ENCODE measurements at regions not wholly inside any gene's neighbourhood (a gene's known extent, or its start where the extent isn't known, plus 50 kb on each side); places are given as distances from the start of the nearest gene placed in this dataset.

DNA sequence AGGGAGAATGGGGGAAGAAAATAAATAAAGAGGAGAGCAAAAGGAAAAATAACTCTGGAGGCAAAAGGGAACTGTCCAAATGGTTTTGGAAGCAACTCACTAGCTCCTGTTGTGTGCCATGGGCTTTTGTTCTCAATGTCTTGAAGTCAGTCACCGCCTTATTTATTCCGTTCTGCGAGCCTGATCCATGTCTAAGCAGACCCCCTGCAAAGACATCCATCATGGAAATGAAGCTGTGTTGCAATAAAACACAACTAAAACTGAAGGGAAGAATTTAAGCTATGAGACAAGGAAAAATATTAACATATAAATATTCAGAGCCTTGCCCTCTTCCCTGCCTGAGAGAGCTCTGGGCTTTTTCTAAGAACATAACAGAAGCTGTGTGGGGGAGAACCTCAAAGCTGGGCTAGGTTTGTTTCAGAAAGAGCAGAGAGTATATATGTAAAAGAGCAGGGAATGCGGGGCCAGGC, 373.2 kb upstream of the CNR1 start:
- Histone ChIP-seq H3K4me3 (ENCODE audit: insufficient read depth, low read length, poor library complexity, severe bottlenecking) (no peak overlapping the region), H3K9ac (ENCODE audit: low read length) (no peak overlapping the region), H3K36me3 (ENCODE audit: low read length) (no peaks in the 10 kb centered on the region), H3K4me2 (ENCODE audit: low read depth, low read length, poor library complexity, severe bottlenecking) (no peak overlapping the region), H3K27ac (ENCODE audit: low read depth, low read length) (no peak overlapping the region), H4K20me1 (ENCODE audit: low read depth, low read length) (no peaks in the 10 kb centered on the region), H2AFZ (ENCODE audit: low read depth, low read length, severe bottlenecking) (no peak overlapping the region), H3K9me2 (replicated peaks; ENCODE audit: insufficient read depth, low read length) (no peaks in the 10 kb centered on the region), H3K9me3 (ENCODE audit: insufficient read depth, low read length) (no peaks in the 10 kb centered on the region), H3F3A (ENCODE audit: insufficient read depth) (no peaks in the 10 kb centered on the region), H3K79me2 (ENCODE audit: insufficient read depth, low read length) (no peaks in the 10 kb centered on the region), H3K27me3 (ENCODE audit: low read length) (no peaks in the 10 kb centered on the region)
- no peak for TF ChIP-seq EZH2phosphoT487 (conservative IDR thresholded peaks at IDR 0.05; ENCODE audit: low read length)
- TF ChIP-seq, protein P1, sequence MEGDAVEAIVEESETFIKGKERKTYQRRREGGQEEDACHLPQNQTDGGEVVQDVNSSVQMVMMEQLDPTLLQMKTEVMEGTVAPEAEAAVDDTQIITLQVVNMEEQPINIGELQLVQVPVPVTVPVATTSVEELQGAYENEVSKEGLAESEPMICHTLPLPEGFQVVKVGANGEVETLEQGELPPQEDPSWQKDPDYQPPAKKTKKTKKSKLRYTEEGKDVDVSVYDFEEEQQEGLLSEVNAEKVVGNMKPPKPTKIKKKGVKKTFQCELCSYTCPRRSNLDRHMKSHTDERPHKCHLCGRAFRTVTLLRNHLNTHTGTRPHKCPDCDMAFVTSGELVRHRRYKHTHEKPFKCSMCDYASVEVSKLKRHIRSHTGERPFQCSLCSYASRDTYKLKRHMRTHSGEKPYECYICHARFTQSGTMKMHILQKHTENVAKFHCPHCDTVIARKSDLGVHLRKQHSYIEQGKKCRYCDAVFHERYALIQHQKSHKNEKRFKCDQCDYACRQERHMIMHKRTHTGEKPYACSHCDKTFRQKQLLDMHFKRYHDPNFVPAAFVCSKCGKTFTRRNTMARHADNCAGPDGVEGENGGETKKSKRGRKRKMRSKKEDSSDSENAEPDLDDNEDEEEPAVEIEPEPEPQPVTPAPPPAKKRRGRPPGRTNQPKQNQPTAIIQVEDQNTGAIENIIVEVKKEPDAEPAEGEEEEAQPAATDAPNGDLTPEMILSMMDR (IDR thresholded peaks at IDR 0.05; ENCODE audit: insufficient read depth, low read length, poor library complexity, severe bottlenecking), result no peak

DNA sequence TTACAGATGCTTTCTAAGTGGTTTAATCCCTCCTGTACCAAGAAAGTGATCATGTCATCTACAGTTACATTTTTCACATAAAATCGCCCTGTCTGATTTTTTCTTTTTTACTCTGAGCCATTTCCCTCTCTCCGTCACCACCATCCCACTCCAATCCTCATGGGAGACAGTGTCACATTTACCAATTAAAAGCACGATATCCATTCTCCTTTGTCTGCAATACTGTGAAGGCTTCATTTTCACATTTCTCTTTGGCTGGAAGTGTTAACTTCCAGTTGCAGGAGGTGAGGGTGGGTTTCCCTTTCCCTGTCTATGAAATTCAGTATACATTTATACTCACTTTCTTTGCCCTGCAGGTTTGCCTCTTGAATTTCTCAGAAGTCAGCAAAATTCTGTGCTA, 372.7 kb upstream of the CNR1 start:
- no peaks in the 10 kb centered on the region for H4K20me1 ChIP-seq (ENCODE audit: low read depth, low read length)
- no peaks in the 10 kb centered on the region for H3K9me3 ChIP-seq (ENCODE audit: insufficient read depth, low read length)
- H3F3A ChIP-seq (ENCODE audit: insufficient read depth), result no peaks in the 10 kb centered on the region
- H3K4me2 ChIP-seq (ENCODE audit: low read depth, low read length, poor library complexity, severe bottlenecking), result no peak overlapping the region
- no peaks in the 10 kb centered on the region for H3K9me2 ChIP-seq (replicated peaks; ENCODE audit: insufficient read depth, low read length)
- H3K9ac ChIP-seq (ENCODE audit: low read length), result no peak overlapping the region
- H3K79me2 ChIP-seq (ENCODE audit: insufficient read depth, low read length), result no peaks in the 10 kb centered on the region
- H3K4me3 ChIP-seq (ENCODE audit: insufficient read depth, low read length, poor library complexity, severe bottlenecking), result no peak overlapping the region
- H2AFZ ChIP-seq (ENCODE audit: low read depth, low read length, severe bottlenecking), result no peak overlapping the region
- H3K27ac ChIP-seq (ENCODE audit: low read depth, low read length), result no peak overlapping the region
- H3K36me3 ChIP-seq (ENCODE audit: low read length), result no peaks in the 10 kb centered on the region
- H3K27me3 ChIP-seq (ENCODE audit: low read length), result no peaks in the 10 kb centered on the region
- TF ChIP-seq, protein P1 (IDR thresholded peaks at IDR 0.05; ENCODE audit: insufficient read depth, low read length, poor library complexity, severe bottlenecking), result no peak
- TF ChIP-seq EZH2phosphoT487 (conservative IDR thresholded peaks at IDR 0.05; ENCODE audit: low read length), result no peak

DNA sequence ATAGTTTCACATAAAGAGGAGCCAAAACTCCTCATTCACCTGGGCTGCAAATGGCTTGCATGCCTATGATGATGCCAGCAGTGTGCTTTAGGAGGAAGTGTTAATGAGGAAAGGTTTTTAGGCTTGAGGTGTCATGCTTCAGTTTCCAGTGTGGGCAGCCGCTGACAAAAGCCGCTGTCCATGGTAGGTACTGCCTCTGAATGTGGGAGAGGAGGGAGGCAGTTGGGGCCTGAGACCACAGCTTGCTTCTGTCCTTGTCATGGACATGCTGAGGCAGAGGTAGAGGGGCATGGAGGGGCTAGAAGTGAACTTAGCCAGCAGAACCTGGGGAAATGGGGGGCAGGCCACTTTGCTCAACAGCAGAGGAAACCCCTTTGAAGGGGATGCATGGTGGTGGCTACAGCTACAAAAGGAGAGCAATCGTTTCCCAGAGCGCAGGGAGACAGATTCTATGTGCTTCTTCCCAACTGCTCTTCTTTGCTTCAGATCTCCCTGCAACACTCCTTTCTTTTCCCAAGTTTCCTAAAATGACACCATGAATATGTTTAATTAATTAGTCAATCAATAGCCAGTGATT, 372.1 kb upstream of the CNR1 start:
- Histone ChIP-seq H3F3A (ENCODE audit: insufficient read depth) (no peaks in the 10 kb centered on the region), H3K4me3 (ENCODE audit: insufficient read depth, low read length, poor library complexity, severe bottlenecking) (no peak overlapping the region), H3K79me2 (ENCODE audit: insufficient read depth, low read length) (no peaks in the 10 kb centered on the region), H3K4me2 (ENCODE audit: low read depth, low read length, poor library complexity, severe bottlenecking) (no peak overlapping the region), H4K20me1 (ENCODE audit: low read depth, low read length) (no peaks in the 10 kb centered on the region), H3K9me3 (ENCODE audit: insufficient read depth, low read length) (no peaks in the 10 kb centered on the region), H3K9me2 (replicated peaks; ENCODE audit: insufficient read depth, low read length) (no peaks in the 10 kb centered on the region), H3K36me3 (ENCODE audit: low read length) (no peaks in the 10 kb centered on the region), H3K9ac (ENCODE audit: low read length) (no peak overlapping the region), H2AFZ (ENCODE audit: low read depth, low read length, severe bottlenecking) (no peak overlapping the region), H3K27me3 (ENCODE audit: low read length) (no peaks in the 10 kb centered on the region), H3K27ac (ENCODE audit: low read depth, low read length) (no peak overlapping the region)
- TF ChIP-seq, protein P1 (IDR thresholded peaks at IDR 0.05; ENCODE audit: insufficient read depth, low read length, poor library complexity, severe bottlenecking), result no peak
- TF ChIP-seq EZH2phosphoT487 (conservative IDR thresholded peaks at IDR 0.05; ENCODE audit: low read length), result no peak
